ENCODE measurements at regions not wholly inside any gene's neighbourhood (a gene's known extent, or its start where the extent isn't known, plus 50 kb on each side); places are given as distances from the start of the nearest gene placed in this dataset.

- H3K9ac ChIP-seq (ENCODE audit: low read length): no peak overlapping the region
- H3K36me3 ChIP-seq (ENCODE audit: low read length): no peaks in the 10 kb centered on the region
- no peaks in the 10 kb centered on the region for H3K9me2 ChIP-seq (replicated peaks; ENCODE audit: insufficient read depth, low read length)
- H3K4me3 ChIP-seq (ENCODE audit: insufficient read depth, low read length, poor library complexity, severe bottlenecking): no peak overlapping the region
- H3K27me3 ChIP-seq (ENCODE audit: low read length): no peaks in the 10 kb centered on the region
- H3K79me2 ChIP-seq (ENCODE audit: insufficient read depth, low read length): no peaks in the 10 kb centered on the region
- H3K9me3 ChIP-seq (ENCODE audit: insufficient read depth, low read length): no peaks in the 10 kb centered on the region
- no peak overlapping the region for H3K4me2 ChIP-seq (ENCODE audit: low read depth, low read length, poor library complexity, severe bottlenecking)
- H2AFZ ChIP-seq (ENCODE audit: low read depth, low read length, severe bottlenecking): no peak overlapping the region
- H3F3A ChIP-seq (ENCODE audit: insufficient read depth): no peaks in the 10 kb centered on the region
- no peak for TF ChIP-seq CTCF (IDR thresholded peaks at IDR 0.05; ENCODE audit: insufficient read depth, low read length, poor library complexity, severe bottlenecking)
- TF ChIP-seq EZH2phosphoT487 (conservative IDR thresholded peaks at IDR 0.05; ENCODE audit: low read length): no peak
- no peak overlapping the region for H3K27ac ChIP-seq (ENCODE audit: low read depth, low read length)
- H4K20me1 ChIP-seq (ENCODE audit: low read depth, low read length): no peaks in the 10 kb centered on the region
These were observed 144.1 kb downstream of the RPAP3 start for GRCh38 chr12:47561746-47562145.

GRCh38 chr12:47560415-47560814 is 145.4 kb downstream of the RPAP3 start:
- no peak overlapping the region for H3K4me3 ChIP-seq (ENCODE audit: insufficient read depth, low read length, poor library complexity, severe bottlenecking)
- H3K9me2 ChIP-seq (replicated peaks; ENCODE audit: insufficient read depth, low read length): no peaks in the 10 kb centered on the region
- H3K79me2 ChIP-seq (ENCODE audit: insufficient read depth, low read length): no peaks in the 10 kb centered on the region
- H3K27ac ChIP-seq (ENCODE audit: low read depth, low read length): no peak overlapping the region
- TF ChIP-seq EZH2phosphoT487 (conservative IDR thresholded peaks at IDR 0.05; ENCODE audit: low read length) (no peak), CTCF (IDR thresholded peaks at IDR 0.05; ENCODE audit: insufficient read depth, low read length, poor library complexity, severe bottlenecking) (no peak)
- H3K9ac ChIP-seq (ENCODE audit: low read length): no peak overlapping the region
- no peaks in the 10 kb centered on the region for H3K27me3 ChIP-seq (ENCODE audit: low read length)
- no peaks in the 10 kb centered on the region for H3F3A ChIP-seq (ENCODE audit: insufficient read depth)
- H3K9me3 ChIP-seq (ENCODE audit: insufficient read depth, low read length): no peaks in the 10 kb centered on the region
- no peaks in the 10 kb centered on the region for H4K20me1 ChIP-seq (ENCODE audit: low read depth, low read length)
- H3K4me2 ChIP-seq (ENCODE audit: low read depth, low read length, poor library complexity, severe bottlenecking): no peak overlapping the region
- H2AFZ ChIP-seq (ENCODE audit: low read depth, low read length, severe bottlenecking): no peak overlapping the region
- H3K36me3 ChIP-seq (ENCODE audit: low read length): no peaks in the 10 kb centered on the region

- no peak overlapping the region for H2AFZ ChIP-seq (ENCODE audit: low read depth, low read length, severe bottlenecking)
- no peaks in the 10 kb centered on the region for H3F3A ChIP-seq (ENCODE audit: insufficient read depth)
- no peaks in the 10 kb centered on the region for H3K27me3 ChIP-seq (ENCODE audit: low read length)
These were observed 147.0 kb downstream of the RPAP3 start for GRCh38 chr12:47558625-47559345.

More at GRCh38 chr12:47558625-47559345, 147.0 kb downstream of the RPAP3 start:
- no peaks in the 10 kb centered on the region for H3K9me3 ChIP-seq (ENCODE audit: insufficient read depth, low read length)
- no peak overlapping the region for H3K4me3 ChIP-seq (ENCODE audit: insufficient read depth, low read length, poor library complexity, severe bottlenecking)
- H3K4me2 ChIP-seq (ENCODE audit: low read depth, low read length, poor library complexity, severe bottlenecking): no peak overlapping the region
- no peaks in the 10 kb centered on the region for H3K79me2 ChIP-seq (ENCODE audit: insufficient read depth, low read length)
- H3K9me2 ChIP-seq (replicated peaks; ENCODE audit: insufficient read depth, low read length): no peaks in the 10 kb centered on the region
- no peak overlapping the region for H3K27ac ChIP-seq (ENCODE audit: low read depth, low read length)
- no peak overlapping the region for H3K9ac ChIP-seq (ENCODE audit: low read length)
- H3K36me3 ChIP-seq (ENCODE audit: low read length): no peaks in the 10 kb centered on the region
- H4K20me1 ChIP-seq (ENCODE audit: low read depth, low read length): no peaks in the 10 kb centered on the region
- no peak for TF ChIP-seq CTCF (IDR thresholded peaks at IDR 0.05; ENCODE audit: insufficient read depth, low read length, poor library complexity, severe bottlenecking)
- TF ChIP-seq EZH2phosphoT487 (conservative IDR thresholded peaks at IDR 0.05; ENCODE audit: low read length): no peak
